ENCODE measurements at regions not wholly inside any gene's neighbourhood (a gene's known extent, or its start where the extent isn't known, plus 50 kb on each side); places are given as distances from the start of the nearest gene placed in this dataset.

GRCh38 chr9:80554301-80554700, 982.5 kb downstream of the TLE4 start:
- Histone ChIP-seq H3K9ac (ENCODE audit: low read depth, low read length, poor library complexity, severe bottlenecking) (no peak overlapping the region), H3K79me2 (ENCODE audit: insufficient read depth, low read length) (no peaks in the 10 kb centered on the region), H3K4me1 (ENCODE audit: insufficient read depth, low read length, poor library complexity, severe bottlenecking) (no peaks in the 10 kb centered on the region), H2AFZ (ENCODE audit: low read length) (no peak overlapping the region), H3F3A (ENCODE audit: low read depth) (no peaks in the 10 kb centered on the region), H4K20me1 (ENCODE audit: insufficient read depth, low read length, poor library complexity, severe bottlenecking) (no peaks in the 10 kb centered on the region), H3K9me3 (ENCODE audit: insufficient read depth, low read depth, low read length) (no peaks in the 10 kb centered on the region), H3K4me3 (ENCODE audit: low read length, poor library complexity, severe bottlenecking) (no peak overlapping the region), H3K36me3 (ENCODE audit: insufficient read depth, low read length) (no peaks in the 10 kb centered on the region), H3K4me2 (ENCODE audit: low read depth, low read length, poor library complexity, severe bottlenecking) (no peak overlapping the region), H3K9me2 (replicated peaks; ENCODE audit: low read depth, low read length) (no peaks in the 10 kb centered on the region), H3K27me3 (ENCODE audit: insufficient read depth, low read length, poor library complexity, severe bottlenecking) (no peaks in the 10 kb centered on the region)
- TF ChIP-seq, protein P1, sequence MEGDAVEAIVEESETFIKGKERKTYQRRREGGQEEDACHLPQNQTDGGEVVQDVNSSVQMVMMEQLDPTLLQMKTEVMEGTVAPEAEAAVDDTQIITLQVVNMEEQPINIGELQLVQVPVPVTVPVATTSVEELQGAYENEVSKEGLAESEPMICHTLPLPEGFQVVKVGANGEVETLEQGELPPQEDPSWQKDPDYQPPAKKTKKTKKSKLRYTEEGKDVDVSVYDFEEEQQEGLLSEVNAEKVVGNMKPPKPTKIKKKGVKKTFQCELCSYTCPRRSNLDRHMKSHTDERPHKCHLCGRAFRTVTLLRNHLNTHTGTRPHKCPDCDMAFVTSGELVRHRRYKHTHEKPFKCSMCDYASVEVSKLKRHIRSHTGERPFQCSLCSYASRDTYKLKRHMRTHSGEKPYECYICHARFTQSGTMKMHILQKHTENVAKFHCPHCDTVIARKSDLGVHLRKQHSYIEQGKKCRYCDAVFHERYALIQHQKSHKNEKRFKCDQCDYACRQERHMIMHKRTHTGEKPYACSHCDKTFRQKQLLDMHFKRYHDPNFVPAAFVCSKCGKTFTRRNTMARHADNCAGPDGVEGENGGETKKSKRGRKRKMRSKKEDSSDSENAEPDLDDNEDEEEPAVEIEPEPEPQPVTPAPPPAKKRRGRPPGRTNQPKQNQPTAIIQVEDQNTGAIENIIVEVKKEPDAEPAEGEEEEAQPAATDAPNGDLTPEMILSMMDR (conservative IDR thresholded peaks at IDR 0.05; ENCODE audit: low read length): no peak
- TF ChIP-seq EZH2phosphoT487 (IDR thresholded peaks at IDR 0.05; ENCODE audit: borderline replicate concordance): no peak

- Histone ChIP-seq H3K36me3 (ENCODE audit: insufficient read depth, low read length) (no peaks in the 10 kb centered on the region), H3K4me3 (ENCODE audit: low read length, poor library complexity, severe bottlenecking) (no peak overlapping the region), H3K9me2 (replicated peaks; ENCODE audit: low read depth, low read length) (no peaks in the 10 kb centered on the region), H3K27me3 (ENCODE audit: insufficient read depth, low read length, poor library complexity, severe bottlenecking) (no peaks in the 10 kb centered on the region), H3K9me3 (ENCODE audit: insufficient read depth, low read depth, low read length) (no peaks in the 10 kb centered on the region), H3K79me2 (ENCODE audit: insufficient read depth, low read length) (no peaks in the 10 kb centered on the region), H3K4me1 (ENCODE audit: insufficient read depth, low read length, poor library complexity, severe bottlenecking) (no peaks in the 10 kb centered on the region), H3K9ac (ENCODE audit: low read depth, low read length, poor library complexity, severe bottlenecking) (no peak overlapping the region), H3K4me2 (ENCODE audit: low read depth, low read length, poor library complexity, severe bottlenecking) (no peak overlapping the region), H3F3A (ENCODE audit: low read depth) (no peaks in the 10 kb centered on the region), H2AFZ (ENCODE audit: low read length) (no peak overlapping the region), H4K20me1 (ENCODE audit: insufficient read depth, low read length, poor library complexity, severe bottlenecking) (no peaks in the 10 kb centered on the region)
- TF ChIP-seq, protein P1 (conservative IDR thresholded peaks at IDR 0.05; ENCODE audit: low read length): no peak
- TF ChIP-seq EZH2phosphoT487 (IDR thresholded peaks at IDR 0.05; ENCODE audit: borderline replicate concordance): no peak
Measured at GRCh38 chr9:80552931-80553330, 981.2 kb downstream of the TLE4 start.

DNA sequence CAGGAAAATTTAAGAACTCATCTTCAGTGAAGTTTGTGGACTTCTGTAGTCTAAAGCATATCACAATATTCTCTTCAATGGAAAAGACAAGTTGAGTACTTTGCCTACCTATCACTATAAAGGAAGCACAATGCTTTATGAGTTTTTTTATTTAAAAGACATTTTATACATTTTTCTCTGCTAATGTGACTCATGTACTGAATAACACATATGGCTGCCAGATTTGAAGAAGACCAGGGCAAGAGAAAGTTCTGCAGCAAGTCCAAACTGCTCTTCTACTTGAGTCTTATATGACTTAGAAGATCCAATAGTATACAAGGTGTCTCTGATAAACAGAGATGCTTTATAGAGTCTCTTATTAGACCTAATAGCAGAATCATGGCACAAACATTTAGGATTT, 978.4 kb downstream of the TLE4 start:
- H4K20me1 ChIP-seq (ENCODE audit: insufficient read depth, low read length, poor library complexity, severe bottlenecking): no peaks in the 10 kb centered on the region
- H3K79me2 ChIP-seq (ENCODE audit: insufficient read depth, low read length): no peaks in the 10 kb centered on the region
- H3K36me3 ChIP-seq (ENCODE audit: insufficient read depth, low read length): no peaks in the 10 kb centered on the region
- no peaks in the 10 kb centered on the region for H3F3A ChIP-seq (ENCODE audit: low read depth)
- no peak overlapping the region for H2AFZ ChIP-seq (ENCODE audit: low read length)
- no peak for TF ChIP-seq EZH2phosphoT487 (IDR thresholded peaks at IDR 0.05; ENCODE audit: borderline replicate concordance)
- TF ChIP-seq, protein P1 (conservative IDR thresholded peaks at IDR 0.05; ENCODE audit: low read length): no peak
- no peaks in the 10 kb centered on the region for H3K4me1 ChIP-seq (ENCODE audit: insufficient read depth, low read length, poor library complexity, severe bottlenecking)
- no peak overlapping the region for H3K4me3 ChIP-seq (ENCODE audit: low read length, poor library complexity, severe bottlenecking)
- no peaks in the 10 kb centered on the region for H3K9me2 ChIP-seq (replicated peaks; ENCODE audit: low read depth, low read length)
- no peak overlapping the region for H3K9ac ChIP-seq (ENCODE audit: low read depth, low read length, poor library complexity, severe bottlenecking)
- H3K27me3 ChIP-seq (ENCODE audit: insufficient read depth, low read length, poor library complexity, severe bottlenecking): no peaks in the 10 kb centered on the region
- no peaks in the 10 kb centered on the region for H3K9me3 ChIP-seq (ENCODE audit: insufficient read depth, low read depth, low read length)
- H3K4me2 ChIP-seq (ENCODE audit: low read depth, low read length, poor library complexity, severe bottlenecking): no peak overlapping the region

Data from Loucy (cell line).